Erythroblast (primary cell): ENCODE measurements at regions not wholly inside any gene's neighbourhood (a gene's known extent, or its start where the extent isn't known, plus 50 kb on each side); places are given as distances from the start of the nearest gene placed in this dataset.

Experiments
- GATA1 ChIP-seq: IDR thresholded peaks from 2 replicates; pipeline ENCODE4 v1.6.1; 2011; ENCODE audit warnings: low read depth, mild to moderate bottlenecking, control low read depth, low read length, moderate library complexity
- POLR2A ChIP-seq: IDR thresholded peaks from 2 replicates; pipeline ENCODE4 v1.6.1; 2011; ENCODE audit warnings: mild to moderate bottlenecking, low read length

DNA sequence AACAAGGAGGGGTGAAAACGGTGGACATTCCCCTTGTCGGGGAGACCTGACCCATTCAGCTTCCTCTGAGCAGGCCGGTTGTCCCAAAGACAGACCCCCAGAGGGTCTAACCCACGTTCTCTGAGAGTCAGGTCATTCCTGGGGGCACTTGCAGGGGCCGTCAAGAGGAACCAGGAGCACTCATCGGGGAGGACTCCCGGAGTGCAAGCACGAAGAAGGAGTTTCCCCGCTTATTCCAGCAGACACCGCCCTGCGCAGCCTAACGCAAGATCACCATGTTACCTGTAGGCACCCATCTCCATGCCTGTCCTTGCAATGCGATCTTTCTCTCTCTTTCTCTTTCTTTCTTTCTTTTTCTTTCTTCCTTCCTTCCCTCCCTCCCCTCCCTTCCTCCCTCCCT, 154.2 kb downstream of the SHOX start:
- TF ChIP-seq POLR2A (no peak), GATA1 (no peak)
